ENCODE measurements at regions not wholly inside any gene's neighbourhood (a gene's known extent, or its start where the extent isn't known, plus 50 kb on each side); places are given as distances from the start of the nearest gene placed in this dataset.

- no peak for DNase-seq (ENCODE audit: low spot score)
Measured at GRCh38 chr3:103002425-103003176, 567.8 kb downstream of the ZPLD1 start.

GRCh38 chr3:103006526-103007183 is 571.8 kb downstream of the ZPLD1 start:
- H3K9me3 ChIP-seq = no peaks in the 10 kb centered on the region
- ATAC-seq (ENCODE audit: insufficient number of reproducible peaks, low FRiP score, low read depth) = no peak

More at GRCh38 chr3:103002425-103003176, 567.8 kb downstream of the ZPLD1 start:
- H3K4me3 ChIP-seq = no peak overlapping the region
- no peak overlapping the region for H3K27ac ChIP-seq
- TF ChIP-seq CTCF (IDR thresholded peaks at IDR 0.05) = no peak
- H3K9me3 ChIP-seq = no peaks in the 10 kb centered on the region
- no peaks in the 10 kb centered on the region for H3K36me3 ChIP-seq
- ATAC-seq (ENCODE audit: insufficient number of reproducible peaks, low FRiP score, low read depth) = no peak
- no peaks in the 10 kb centered on the region for H3K4me1 ChIP-seq (ENCODE audit: control insufficient read depth in 1 of 2, low read depth in 2 of 2)
- H3K27me3 ChIP-seq (replicated peaks; ENCODE audit: insufficient read depth) = no peaks in the 10 kb centered on the region

GRCh38 chr3:103009609-103010008 is 574.8 kb downstream of the ZPLD1 start:
- Histone ChIP-seq H3K27ac (no peak overlapping the region), H3K4me1 (ENCODE audit: control insufficient read depth in 1 of 2, low read depth in 2 of 2) (no peaks in the 10 kb centered on the region), H3K9me3 (no peaks in the 10 kb centered on the region), H3K4me3 (no peak overlapping the region), H3K27me3 (replicated peaks; ENCODE audit: insufficient read depth) (no peaks in the 10 kb centered on the region), H3K36me3 (no peaks in the 10 kb centered on the region)
- no peak for ATAC-seq (ENCODE audit: insufficient number of reproducible peaks, low FRiP score, low read depth)
- TF ChIP-seq CTCF (IDR thresholded peaks at IDR 0.05) = no peak
- DNase-seq (ENCODE audit: low spot score) = no peak

More at GRCh38 chr3:103006526-103007183, 571.8 kb downstream of the ZPLD1 start:
- Histone ChIP-seq H3K27me3 (replicated peaks; ENCODE audit: insufficient read depth) (no peaks in the 10 kb centered on the region), H3K4me3 (no peak overlapping the region), H3K36me3 (no peaks in the 10 kb centered on the region), H3K4me1 (ENCODE audit: control insufficient read depth in 1 of 2, low read depth in 2 of 2) (no peaks in the 10 kb centered on the region), H3K27ac (no peak overlapping the region)
- TF ChIP-seq CTCF (IDR thresholded peaks at IDR 0.05) = no peak
- no peak for DNase-seq (ENCODE audit: low spot score)

DNA sequence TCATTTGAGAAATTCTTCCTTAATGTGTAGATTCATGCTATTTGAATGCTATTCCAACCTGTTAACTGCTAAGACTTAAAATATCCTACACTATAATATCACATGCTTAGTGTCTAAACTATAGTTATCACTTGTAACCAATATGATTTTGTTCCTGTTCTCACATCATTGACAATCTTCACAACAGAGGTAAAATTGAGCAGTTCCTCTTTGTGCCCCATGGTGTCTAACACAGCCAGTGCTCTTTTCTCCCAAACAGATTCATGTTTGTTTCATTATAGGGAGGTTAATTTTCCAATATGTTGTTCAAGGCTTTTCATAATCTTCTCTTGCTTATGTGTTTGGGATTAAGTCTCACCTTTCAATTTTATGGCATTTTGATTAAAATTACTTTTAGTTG is 591.1 kb downstream of the ZPLD1 start:
- DNase-seq (ENCODE audit: low spot score) (no peak), ATAC-seq (ENCODE audit: insufficient number of reproducible peaks, low FRiP score, low read depth) (no peak)
- H3K4me3 ChIP-seq = no peak overlapping the region
- no peaks in the 10 kb centered on the region for H3K36me3 ChIP-seq
- no peak overlapping the region for H3K27ac ChIP-seq
- no peak for TF ChIP-seq CTCF (IDR thresholded peaks at IDR 0.05)
- H3K9me3 ChIP-seq = no peaks in the 10 kb centered on the region
- H3K4me1 ChIP-seq (ENCODE audit: control insufficient read depth in 1 of 2, low read depth in 2 of 2) = no peaks in the 10 kb centered on the region
- no peaks in the 10 kb centered on the region for H3K27me3 ChIP-seq (replicated peaks; ENCODE audit: insufficient read depth)

GRCh38 chr3:103033841-103034240 is 599.0 kb downstream of the ZPLD1 start:
- no peaks in the 10 kb centered on the region for H3K4me1 ChIP-seq (ENCODE audit: control insufficient read depth in 1 of 2, low read depth in 2 of 2)
- DNase-seq (ENCODE audit: low spot score) (no peak), ATAC-seq (ENCODE audit: insufficient number of reproducible peaks, low FRiP score, low read depth) (no peak)
- H3K4me3 ChIP-seq = no peak overlapping the region
- no peaks in the 10 kb centered on the region for H3K36me3 ChIP-seq
- H3K9me3 ChIP-seq = no peaks in the 10 kb centered on the region
- H3K27me3 ChIP-seq (replicated peaks; ENCODE audit: insufficient read depth) = no peaks in the 10 kb centered on the region
- TF ChIP-seq CTCF (IDR thresholded peaks at IDR 0.05) = no peak
- no peak overlapping the region for H3K27ac ChIP-seq

All from thoracic aorta (tissue), 2 donors.